Lower lobe of right lung (tissue), 2 donors: ENCODE measurements at regions not wholly inside any gene's neighbourhood (a gene's known extent, or its start where the extent isn't known, plus 50 kb on each side); places are given as distances from the start of the nearest gene placed in this dataset.
"Not testable (repeated sequence)": the region's sequence is repeated elsewhere in the genome, so short reads cannot be mapped to it uniquely, and the experiment has no call there.

Experiments
- ATAC-seq, 2 donors: fragments of 200-7000 bp; cut with Tn5 transposase; one replicate each; pipeline ENCODE4 v1.9.1; 2020 to 2022; ENCODE audit warnings: mild to moderate bottlenecking in 2 of 2, moderate library complexity in 2 of 2
- DNase-seq: peaks from one replicate; pipeline ENCODE4 v3.0.0-alpha.2; 2020
- H3K27ac ChIP-seq: fragments of 200-600 bp; one replicate; pipeline ENCODE4 v1.8.0; 2022
- H3K27me3 ChIP-seq: fragments of 200-600 bp; one replicate; pipeline ENCODE4 v1.8.0; 2022; ENCODE audit warnings: low read depth
- H3K36me3 ChIP-seq: fragments of 200-600 bp; one replicate; pipeline ENCODE4 v1.8.0; 2022; ENCODE audit warnings: mild to moderate bottlenecking
- H3K4me1 ChIP-seq: fragments of 200-600 bp; one replicate; pipeline ENCODE4 v1.8.0; 2022
- H3K4me3 ChIP-seq: fragments of 200-600 bp; one replicate; pipeline ENCODE4 v1.8.0; 2022; ENCODE audit warnings: mild to moderate bottlenecking
- H3K9me3 ChIP-seq: fragments of 200-600 bp; one replicate; pipeline ENCODE4 v1.8.0; 2022
- CTCF ChIP-seq: fragments of 200-600 bp; IDR thresholded peaks from one replicate; pipeline ENCODE4 v1.8.0; 2022; ENCODE audit warnings: antibody characterized with exemption, mild to moderate bottlenecking
- intact Hi-C: fragments of 100-400 bp; cut with DNase I; formaldehyde crosslinking; loops from one replicate; pipeline ENCODE4 v1.11.0; 2022
- donor health status: DM: no; HTN: yes; CAD: no; lungs with severe emphysema.

GRCh38 chr13:40351537-40352379 lies 314.7 kb downstream of the FOXO1 start:
- Histone ChIP-seq H3K4me3 (no peak overlapping the region), H3K27me3 (no peaks in the 10 kb centered on the region), H3K4me1 (peaks cover 16% of the 10 kb centered on the region), H3K27ac (peak overlapping the region; percentile 50), H3K36me3 (no peaks in the 10 kb centered on the region), H3K9me3 (no peaks in the 10 kb centered on the region)
- ATAC-seq, result no peak
- intact Hi-C loops, result no loop called here
- no peak for TF ChIP-seq CTCF
- no peak for DNase-seq

GRCh38 chr13:40352380-40352778 lies 314.1 kb downstream of the FOXO1 start:
- H3K27ac ChIP-seq, result peak overlapping the region; percentile 50
- DNase-seq (no peak), ATAC-seq (peak; percentile 69 to 72)
- no peak for TF ChIP-seq CTCF
- H3K4me3 ChIP-seq, result no peak overlapping the region
- intact Hi-C loops, result no loop called here
- no peaks in the 10 kb centered on the region for H3K9me3 ChIP-seq
- H3K4me1 ChIP-seq, result peaks cover 16% of the 10 kb centered on the region
- no peaks in the 10 kb centered on the region for H3K27me3 ChIP-seq
- no peaks in the 10 kb centered on the region for H3K36me3 ChIP-seq

DNA sequence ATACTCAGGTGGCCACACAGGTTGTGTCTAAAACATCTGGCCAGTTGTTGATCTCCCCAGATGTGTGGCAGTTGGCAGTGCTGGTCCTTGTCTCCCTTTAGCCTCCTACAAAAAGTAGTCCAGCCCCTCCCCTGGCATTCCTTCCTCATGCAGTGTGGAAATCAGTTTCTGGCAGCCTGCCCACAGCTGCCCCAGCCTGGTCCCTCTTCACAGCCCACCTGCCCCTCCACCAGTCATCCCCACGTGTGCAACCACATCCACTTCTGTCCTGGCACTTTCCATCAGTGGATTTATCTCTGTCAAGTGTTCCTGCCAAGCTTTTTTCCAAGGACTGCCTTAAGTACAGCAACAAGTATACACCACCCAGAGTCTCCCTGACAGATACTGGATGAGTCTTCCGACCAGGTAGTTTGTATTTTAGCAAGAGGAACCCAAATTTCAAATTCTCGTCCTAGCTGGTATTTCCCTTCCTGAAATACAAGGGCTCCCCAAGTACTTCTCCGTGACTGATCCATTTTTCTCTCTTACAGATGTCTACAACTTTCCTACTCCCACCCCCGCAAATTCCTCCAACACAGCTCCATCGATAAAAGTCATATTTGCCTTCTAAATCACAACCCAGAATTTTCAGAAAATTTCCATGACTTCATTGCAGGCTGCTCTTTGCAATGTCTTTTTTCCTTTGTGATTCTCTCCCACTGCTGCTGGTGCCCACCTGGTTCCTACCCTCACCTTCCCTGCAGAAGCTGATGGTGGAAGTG lies 313.5 kb downstream of the FOXO1 start:
- intact Hi-C loops, result no loop called here
- peaks cover 16% of the 10 kb centered on the region for H3K4me1 ChIP-seq
- H3K4me3 ChIP-seq, result no peak overlapping the region
- no peak for TF ChIP-seq CTCF
- DNase-seq (no peak), ATAC-seq (peak; percentile 20 to 21)
- no peaks in the 10 kb centered on the region for H3K27me3 ChIP-seq
- H3K27ac ChIP-seq, result peak overlapping the region; percentile 50
- no peaks in the 10 kb centered on the region for H3K36me3 ChIP-seq
- no peaks in the 10 kb centered on the region for H3K9me3 ChIP-seq

DNA sequence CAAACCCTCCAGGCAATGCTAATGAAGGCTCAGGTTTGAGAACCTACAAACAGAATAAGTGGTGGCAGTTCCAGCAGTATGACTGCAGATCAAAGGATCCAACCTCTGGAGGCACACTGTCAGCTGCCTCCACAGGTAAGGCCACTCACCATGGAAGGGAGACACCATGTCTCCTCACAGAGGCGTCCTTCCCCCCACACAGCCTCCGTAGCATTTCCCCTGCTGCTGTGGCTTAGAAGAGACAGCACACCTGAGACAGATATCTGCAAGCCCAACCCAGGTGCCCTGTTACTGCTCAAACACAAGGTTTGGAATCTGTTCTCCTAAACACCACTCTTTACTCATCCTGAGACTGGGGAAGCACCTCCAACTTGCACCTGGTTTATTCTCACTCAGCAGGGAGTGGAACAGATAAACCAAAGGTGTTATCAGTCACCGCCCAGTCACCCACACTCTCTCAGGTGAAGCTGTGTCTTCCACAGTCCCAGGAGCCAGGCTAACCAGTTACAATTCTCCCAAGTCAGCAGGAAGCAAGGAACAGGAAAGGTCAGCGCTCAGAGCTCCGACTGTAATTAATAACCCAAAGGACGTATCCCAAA lies 311.2 kb downstream of the FOXO1 start:
- Histone ChIP-seq H3K4me1 (peaks cover 16% of the 10 kb centered on the region), H3K9me3 (no peaks in the 10 kb centered on the region), H3K4me3 (no peak overlapping the region), H3K27ac (no peak overlapping the region), H3K36me3 (no peaks in the 10 kb centered on the region), H3K27me3 (no peaks in the 10 kb centered on the region)
- intact Hi-C loops, result no loop called here
- DNase-seq (no peak), ATAC-seq (no peak)
- TF ChIP-seq CTCF, result no peak

DNA sequence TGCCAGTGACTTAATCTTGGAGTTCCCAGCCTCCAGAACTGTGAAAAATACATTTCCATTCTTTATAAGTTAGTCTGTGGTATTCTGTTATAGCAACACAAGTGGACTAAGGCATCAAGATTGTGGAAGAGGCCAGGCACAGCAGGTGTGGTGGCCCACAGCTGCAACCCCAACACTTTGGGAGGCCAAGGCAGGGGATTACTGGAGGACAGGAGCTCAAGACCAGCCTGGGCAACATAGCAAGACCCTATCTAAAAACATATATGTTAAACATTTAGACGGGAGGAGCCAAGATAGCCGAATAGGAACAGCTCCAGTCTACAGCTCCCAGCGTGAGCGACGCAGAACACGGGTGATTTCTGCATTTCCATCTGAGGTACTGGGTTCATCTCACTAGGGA lies 310.4 kb downstream of the FOXO1 start:
- peaks cover 16% of the 10 kb centered on the region for H3K4me1 ChIP-seq
- no peaks in the 10 kb centered on the region for H3K9me3 ChIP-seq
- H3K4me3 ChIP-seq, result no peak overlapping the region
- DNase-seq (no peak), ATAC-seq (no peak)
- no peak overlapping the region for H3K27ac ChIP-seq
- intact Hi-C loops, result no loop called here
- H3K27me3 ChIP-seq, result no peaks in the 10 kb centered on the region
- no peak for TF ChIP-seq CTCF
- no peaks in the 10 kb centered on the region for H3K36me3 ChIP-seq

- H3K27ac ChIP-seq, intact Hi-C loops, H3K36me3 ChIP-seq, H3K4me3 ChIP-seq, H3K27me3 ChIP-seq, H3K9me3 ChIP-seq, ATAC-seq, DNase-seq: not testable (repeated sequence)
- peaks cover 16% of the 10 kb centered on the region for H3K4me1 ChIP-seq
These were observed 310.0 kb downstream of the FOXO1 start for GRCh38 chr13:40356458-40356857.
